ENCODE measurements at regions not wholly inside any gene's neighbourhood (a gene's known extent, or its start where the extent isn't known, plus 50 kb on each side); places are given as distances from the start of the nearest gene placed in this dataset.
A peak's percentile ranks its signal among the peaks of the same experiment; 100 is the strongest.
"Not testable (repeated sequence)": the region's sequence is repeated elsewhere in the genome, so short reads cannot be mapped to it uniquely, and the experiment has no call there.

DNA sequence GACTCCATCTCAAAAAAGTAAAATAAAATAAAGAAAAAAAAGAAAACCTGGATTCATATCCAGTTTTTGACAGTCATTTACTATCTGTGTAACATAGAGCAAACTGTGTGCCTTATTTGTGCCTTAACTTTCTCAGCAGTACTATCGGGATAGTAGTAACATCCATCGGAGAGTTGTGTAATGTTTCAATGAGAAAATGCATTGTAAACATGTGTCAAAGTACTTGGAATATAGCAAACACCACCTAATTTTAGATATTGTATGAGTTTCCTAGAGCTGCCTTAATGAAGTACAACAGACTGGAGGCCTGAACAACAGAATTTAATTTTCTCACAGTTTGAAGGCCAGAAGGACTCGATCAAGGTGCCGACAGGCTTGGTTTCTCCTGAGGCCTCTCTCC is 81.3 kb upstream of the CDC42EP3 start:
- DNase-seq (ENCODE audit: low read depth) = no peak
- TF ChIP-seq, protein P1, sequence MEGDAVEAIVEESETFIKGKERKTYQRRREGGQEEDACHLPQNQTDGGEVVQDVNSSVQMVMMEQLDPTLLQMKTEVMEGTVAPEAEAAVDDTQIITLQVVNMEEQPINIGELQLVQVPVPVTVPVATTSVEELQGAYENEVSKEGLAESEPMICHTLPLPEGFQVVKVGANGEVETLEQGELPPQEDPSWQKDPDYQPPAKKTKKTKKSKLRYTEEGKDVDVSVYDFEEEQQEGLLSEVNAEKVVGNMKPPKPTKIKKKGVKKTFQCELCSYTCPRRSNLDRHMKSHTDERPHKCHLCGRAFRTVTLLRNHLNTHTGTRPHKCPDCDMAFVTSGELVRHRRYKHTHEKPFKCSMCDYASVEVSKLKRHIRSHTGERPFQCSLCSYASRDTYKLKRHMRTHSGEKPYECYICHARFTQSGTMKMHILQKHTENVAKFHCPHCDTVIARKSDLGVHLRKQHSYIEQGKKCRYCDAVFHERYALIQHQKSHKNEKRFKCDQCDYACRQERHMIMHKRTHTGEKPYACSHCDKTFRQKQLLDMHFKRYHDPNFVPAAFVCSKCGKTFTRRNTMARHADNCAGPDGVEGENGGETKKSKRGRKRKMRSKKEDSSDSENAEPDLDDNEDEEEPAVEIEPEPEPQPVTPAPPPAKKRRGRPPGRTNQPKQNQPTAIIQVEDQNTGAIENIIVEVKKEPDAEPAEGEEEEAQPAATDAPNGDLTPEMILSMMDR (IDR thresholded peaks at IDR 0.05; ENCODE audit: insufficient read depth, low read length) = no peak
- no peak overlapping the region for H3K4me3 ChIP-seq (ENCODE audit: low read depth, low read length)

DNA sequence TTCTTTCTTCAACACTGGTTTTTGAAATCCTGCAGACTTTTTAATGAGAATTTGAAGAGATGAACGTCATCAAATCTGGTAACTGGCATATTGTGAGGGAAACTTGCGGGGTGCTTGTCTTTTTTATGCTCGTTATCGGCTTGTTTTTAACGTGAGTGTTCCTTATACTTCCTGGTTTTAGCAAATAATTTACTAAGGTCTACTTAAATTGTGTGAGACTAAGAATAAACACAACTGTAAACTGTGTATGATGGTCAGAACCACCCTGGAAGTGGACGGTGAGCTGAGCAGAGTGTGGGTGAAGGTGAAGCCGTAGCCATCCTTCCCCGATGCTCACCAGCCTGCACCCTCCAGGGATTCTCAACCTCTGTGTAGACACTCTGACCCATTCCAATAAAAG is 82.3 kb upstream of the CDC42EP3 start:
- no peak overlapping the region for H3K4me3 ChIP-seq (ENCODE audit: low read depth, low read length)
- no peak for DNase-seq (ENCODE audit: low read depth)
- TF ChIP-seq, protein P1 (IDR thresholded peaks at IDR 0.05; ENCODE audit: insufficient read depth, low read length) = no peak

DNA sequence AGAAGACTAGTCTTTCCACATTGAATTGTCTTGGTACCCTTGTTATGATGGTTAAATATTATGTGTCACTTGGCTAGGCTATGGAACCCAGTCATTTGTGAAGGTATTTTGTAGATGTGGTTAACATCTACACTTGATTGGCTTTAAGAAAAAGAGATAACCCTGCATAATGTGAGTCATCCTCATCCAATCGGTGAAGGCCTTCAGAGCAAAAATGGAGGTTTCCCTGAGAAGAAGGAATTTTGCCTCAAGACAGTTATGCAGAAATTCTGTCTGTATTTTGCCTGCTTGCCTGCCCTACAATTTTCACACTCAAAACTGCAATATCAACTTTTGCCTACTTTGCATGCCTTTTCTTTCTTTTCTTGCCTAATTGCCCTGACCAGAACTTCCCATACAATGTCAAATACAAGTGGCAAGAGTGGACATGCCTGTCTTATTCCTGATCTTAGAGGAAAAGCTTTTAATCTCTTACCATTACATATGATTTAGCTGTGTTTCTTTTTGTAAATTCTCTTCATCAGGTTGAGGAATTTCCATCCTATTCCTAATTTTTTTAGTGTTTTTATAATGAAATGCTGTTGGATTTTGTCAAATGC is 84.6 kb upstream of the CDC42EP3 start:
- not testable (repeated sequence) for H3K4me3 ChIP-seq (ENCODE audit: low read depth, low read length)

DNA sequence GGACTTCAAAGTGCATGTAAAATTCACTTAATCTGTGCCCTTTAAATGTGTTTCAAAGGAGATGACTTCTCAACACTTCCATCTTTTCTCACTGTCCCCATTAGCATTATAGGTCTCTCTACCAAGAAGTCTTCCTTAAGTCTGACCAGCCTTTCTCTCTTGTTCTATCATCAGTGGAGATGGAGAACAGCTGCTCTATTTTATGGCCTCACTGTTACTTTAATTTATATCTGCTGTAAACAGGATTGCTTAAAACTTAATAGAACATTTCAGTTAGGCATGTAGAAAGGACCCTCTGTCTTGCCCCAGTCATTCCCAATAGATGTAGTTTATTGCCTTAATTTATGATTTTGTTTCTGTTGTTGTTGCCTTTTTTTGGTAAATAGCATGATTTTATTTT is 86.0 kb upstream of the CDC42EP3 start:
- not testable (repeated sequence) for DNase-seq (ENCODE audit: low read depth); H3K4me3 ChIP-seq (ENCODE audit: low read depth, low read length)

More for the DNA sequence above, 84.6 kb upstream of the CDC42EP3 start:
- not testable (repeated sequence) for DNase-seq (ENCODE audit: low read depth)

DNA sequence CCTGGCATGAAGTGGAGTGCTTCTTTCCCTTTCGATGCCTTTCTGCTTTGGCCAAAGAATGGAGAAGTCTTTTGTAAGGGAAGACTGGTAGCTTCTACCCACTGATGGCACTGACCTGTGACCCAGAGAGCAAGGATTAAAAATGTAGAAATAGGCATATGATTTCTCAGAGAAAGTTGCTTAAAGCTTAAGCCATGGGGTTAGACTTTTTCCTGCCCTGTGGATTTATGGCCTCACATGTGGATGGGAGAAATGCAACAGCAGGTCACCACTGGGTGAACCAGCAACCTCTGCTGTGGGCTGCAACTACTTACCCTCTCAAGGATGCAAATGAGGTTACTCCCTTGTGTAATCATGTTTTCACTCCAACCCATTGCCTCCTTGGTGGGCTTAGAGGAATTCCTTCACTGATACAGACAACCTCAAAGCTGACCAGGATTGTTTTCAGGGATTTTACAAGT is 86.7 kb upstream of the CDC42EP3 start:
- H3K4me3 ChIP-seq (ENCODE audit: low read depth, low read length); DNase-seq (ENCODE audit: low read depth): not testable (repeated sequence)

DNA sequence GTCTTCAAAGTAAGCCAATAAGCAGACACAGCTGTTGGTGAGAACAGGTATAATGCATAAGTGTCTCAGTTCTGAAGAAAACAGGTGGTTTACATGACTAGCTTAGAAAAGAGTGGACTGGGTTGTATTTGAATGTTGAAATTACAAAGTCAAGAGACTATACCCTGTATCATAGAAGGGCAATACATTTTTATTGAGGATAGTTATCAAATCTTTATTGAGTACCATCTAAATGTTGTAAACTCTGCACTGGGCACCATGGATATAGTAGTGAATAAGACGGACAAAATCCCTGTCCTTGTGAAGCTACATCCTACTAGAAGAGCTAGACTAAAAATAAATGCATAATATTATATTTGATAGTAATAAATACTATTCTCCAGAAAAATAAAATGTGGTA is 88.5 kb upstream of the CDC42EP3 start:
- not testable (repeated sequence) for H3K4me3 ChIP-seq (ENCODE audit: low read depth, low read length); DNase-seq (ENCODE audit: low read depth)

DNA sequence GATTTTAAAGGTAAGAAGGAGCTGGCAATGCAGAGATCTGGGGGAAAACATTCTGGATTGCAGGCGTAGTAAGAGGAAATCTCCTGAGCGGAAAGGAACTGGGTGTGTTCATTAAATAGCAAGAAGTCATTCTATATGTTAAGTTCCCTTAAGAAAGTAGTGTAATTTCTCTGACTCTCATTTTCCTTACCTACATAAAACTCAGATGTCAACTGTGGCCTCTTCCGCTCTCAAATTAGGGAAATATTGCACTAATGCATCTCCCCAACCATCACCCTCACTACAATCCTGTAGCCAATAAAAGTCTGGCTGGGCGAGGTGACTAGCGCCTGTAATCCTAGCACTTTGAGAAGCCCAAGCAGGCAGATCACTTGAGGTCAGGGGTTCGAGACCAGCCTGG is 89.0 kb upstream of the CDC42EP3 start:
- H3K4me3 ChIP-seq (ENCODE audit: low read depth, low read length) = no peak overlapping the region
- no peak for DNase-seq (ENCODE audit: low read depth)
- TF ChIP-seq, protein P1 (IDR thresholded peaks at IDR 0.05; ENCODE audit: insufficient read depth, low read length) = no peak

DNA sequence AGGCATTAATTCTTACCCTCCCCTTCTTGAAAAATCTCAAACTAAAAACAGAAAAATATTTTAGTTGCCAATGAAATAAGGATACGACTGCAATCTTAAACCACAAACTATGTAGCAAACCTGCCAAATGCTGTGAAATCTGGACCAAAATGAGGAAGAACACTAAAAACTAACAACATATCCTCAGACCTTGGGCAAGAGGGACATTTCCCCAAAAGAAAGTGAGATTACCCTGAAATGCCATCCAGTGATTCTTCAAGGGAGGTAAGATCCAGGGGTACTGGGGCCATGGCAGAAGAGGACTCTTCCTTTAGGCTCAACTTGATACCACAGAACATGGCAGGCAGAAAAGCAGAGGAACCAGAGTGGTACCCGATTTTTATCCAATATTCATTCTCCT is 90.8 kb upstream of the CDC42EP3 start:
- not testable (repeated sequence) for H3K4me3 ChIP-seq (ENCODE audit: low read depth, low read length)
- DNase-seq (ENCODE audit: low read depth) = peak; percentile 65

DNA sequence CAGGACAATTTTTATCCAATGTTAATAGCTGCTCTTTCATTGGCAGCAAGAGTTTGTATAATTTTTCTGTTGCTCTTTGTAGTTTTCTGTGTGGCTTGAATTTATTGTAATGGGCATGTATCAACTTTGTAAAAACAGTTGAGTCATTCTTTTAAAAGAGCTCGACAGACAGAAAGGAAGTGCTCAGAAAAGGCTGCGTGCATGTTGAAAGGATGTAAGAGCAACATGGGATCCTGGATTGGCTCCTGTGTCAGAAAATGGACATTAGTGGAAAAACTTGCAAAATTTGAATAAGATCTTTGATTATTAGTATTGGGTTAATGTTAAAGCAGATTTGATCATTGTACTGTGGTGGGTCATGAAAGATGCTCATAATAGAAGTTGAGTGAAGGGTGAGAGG is 93.3 kb upstream of the CDC42EP3 start:
- TF ChIP-seq, protein P1 (IDR thresholded peaks at IDR 0.05; ENCODE audit: insufficient read depth, low read length) = no peak
- no peak for DNase-seq (ENCODE audit: low read depth)
- no peak overlapping the region for H3K4me3 ChIP-seq (ENCODE audit: low read depth, low read length)

DNA sequence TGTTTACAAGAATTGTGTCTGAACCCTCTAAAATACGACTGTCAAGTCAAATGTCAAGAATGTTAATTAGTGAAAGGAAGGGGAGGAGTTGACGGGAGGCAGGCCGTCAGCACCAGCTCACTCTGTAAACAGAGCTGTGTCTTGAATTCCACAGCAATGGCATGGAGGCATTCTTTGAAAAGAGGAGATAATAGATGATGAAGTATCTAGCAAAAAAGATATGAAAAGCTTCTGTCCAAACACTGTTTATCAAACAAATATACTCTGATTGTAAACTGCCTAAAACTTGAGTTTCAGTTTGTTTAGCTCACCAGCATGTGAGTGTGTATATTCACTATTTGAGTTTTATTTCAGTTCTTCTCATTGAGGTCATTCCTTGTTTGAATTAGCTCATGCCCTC is 94.7 kb upstream of the CDC42EP3 start:
- no peak overlapping the region for H3K4me3 ChIP-seq (ENCODE audit: low read depth, low read length)
- TF ChIP-seq, protein P1 (IDR thresholded peaks at IDR 0.05; ENCODE audit: insufficient read depth, low read length) = no peak

More for the DNA sequence above, 94.7 kb upstream of the CDC42EP3 start:
- DNase-seq (ENCODE audit: low read depth) = no peak
